ENCODE measurements at regions not wholly inside any gene's neighbourhood (a gene's known extent, or its start where the extent isn't known, plus 50 kb on each side); places are given as distances from the start of the nearest gene placed in this dataset.

DNA sequence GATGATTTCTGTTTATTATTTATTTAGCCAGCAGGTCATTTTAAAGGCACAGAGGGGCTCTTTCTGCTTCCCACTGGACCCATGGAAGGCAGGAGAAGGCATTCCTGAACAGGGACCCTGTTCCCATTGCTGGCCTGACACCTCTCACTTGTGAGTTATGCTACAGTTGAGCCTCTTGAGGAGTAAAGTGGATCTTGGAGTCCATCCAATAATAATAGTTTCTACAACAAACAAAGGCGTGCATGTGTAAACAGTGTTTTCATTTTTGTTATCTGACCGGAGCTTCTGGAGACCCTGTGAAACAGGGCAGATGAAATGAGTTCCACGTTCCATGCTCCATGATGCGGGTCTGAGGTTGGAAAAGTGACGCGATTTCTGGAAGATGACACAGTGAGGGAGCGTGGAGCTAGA, 127.3 kb upstream of the HABP2 start:
- H3K4me3 ChIP-seq (ENCODE audit: low read length) = no peak overlapping the region
- no peak for DNase-seq (ENCODE audit: low read depth, low spot score)

DNA sequence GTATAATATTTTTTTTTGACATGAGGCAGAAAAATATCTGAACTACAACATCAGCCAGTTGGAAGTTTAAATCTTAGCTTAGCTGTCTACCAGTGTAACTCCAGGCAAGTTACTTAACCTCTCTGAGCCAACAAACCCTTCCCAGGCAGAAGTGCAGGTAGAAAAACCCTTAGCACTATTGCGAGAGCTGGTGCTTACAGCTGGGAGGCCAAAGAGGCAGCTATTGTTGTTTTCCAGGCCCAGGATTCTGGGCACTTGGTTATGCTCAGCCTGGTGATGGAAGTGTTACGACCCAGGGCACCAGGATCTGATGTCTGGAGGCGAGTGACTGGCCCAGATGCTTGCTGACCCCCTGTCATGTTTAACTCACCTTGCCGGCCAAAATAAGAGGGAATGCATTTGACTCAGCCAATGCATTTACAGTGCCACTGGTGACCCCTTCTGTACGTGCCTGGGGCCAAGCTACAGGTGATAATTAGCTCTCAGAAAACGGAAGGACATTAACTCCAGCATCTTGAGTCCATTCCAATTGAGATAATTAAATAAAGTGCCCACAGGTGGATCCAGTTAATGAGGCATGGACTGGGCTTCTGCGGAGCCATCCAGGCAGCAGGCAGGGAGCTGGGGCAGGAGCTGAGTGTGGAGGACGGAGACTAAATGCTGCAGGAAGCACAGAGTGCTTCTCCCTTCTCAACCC, 126.5 kb upstream of the HABP2 start:
- DNase-seq (ENCODE audit: low read depth, low spot score) = no peak
- H3K4me3 ChIP-seq (ENCODE audit: low read length) = no peak overlapping the region

DNA sequence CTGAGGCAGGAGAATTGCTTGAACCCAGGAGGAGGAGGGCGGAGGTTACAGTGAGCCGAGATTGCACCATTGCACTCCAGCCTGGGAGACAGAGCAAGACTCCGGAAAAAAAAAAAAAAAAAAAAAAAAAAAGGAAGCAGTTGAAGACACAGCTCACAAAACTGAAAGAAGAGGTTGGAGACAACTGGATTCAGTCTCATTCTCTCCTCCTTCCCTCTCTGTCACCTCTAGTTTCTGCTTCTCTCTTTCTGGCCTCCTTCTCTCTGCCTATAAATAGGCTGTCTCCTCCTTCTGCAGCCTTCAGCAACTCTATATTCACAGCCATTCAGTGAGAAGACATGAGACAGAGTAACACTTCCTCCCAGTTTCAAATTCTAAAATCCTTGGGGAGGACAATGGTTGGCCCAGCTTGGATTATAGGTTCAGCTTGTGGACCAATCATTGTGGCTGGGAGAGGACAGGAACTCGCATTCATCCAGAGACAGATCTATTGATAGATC, 125.6 kb upstream of the HABP2 start:
- H3K4me3 ChIP-seq (ENCODE audit: low read length) = no peak overlapping the region
- DNase-seq (ENCODE audit: low read depth, low spot score) = no peak

DNA sequence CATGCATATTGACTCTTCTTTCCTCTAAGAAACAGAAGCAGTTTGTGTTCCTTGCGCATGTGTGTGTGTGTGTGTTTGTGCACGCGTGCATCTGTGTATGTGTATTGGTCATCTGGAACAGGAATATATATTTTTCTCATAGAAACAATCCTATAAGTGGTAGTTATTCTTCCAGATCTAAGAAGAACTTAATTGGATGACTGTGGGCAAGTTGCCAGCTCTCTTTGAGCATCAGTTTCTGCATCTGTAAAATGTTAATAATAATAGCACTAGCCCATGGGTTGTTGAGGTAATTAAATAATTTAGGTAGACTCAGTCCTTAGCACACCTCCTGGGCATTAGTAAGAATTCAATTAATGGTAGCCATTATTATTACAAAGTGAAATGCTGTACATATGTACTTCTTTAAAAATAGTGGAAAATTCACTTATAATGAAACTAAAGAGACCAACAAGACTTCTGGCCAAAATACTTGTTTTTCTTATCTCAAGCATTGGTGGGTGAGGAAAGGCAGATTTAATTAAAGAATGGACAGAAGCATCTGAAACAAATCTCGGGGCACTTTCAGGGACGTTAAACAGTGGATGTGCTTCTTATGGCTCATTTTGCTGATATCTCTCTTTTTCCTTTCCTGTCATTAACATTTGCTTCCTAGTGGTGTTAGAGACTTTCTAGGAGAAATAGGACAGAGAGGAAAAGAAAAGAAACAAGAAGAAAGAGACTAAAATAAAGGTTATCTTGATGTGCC, 124.9 kb upstream of the HABP2 start:
- no peak overlapping the region for H3K4me3 ChIP-seq (ENCODE audit: low read length)
- DNase-seq (ENCODE audit: low read depth, low spot score) = no peak

DNA sequence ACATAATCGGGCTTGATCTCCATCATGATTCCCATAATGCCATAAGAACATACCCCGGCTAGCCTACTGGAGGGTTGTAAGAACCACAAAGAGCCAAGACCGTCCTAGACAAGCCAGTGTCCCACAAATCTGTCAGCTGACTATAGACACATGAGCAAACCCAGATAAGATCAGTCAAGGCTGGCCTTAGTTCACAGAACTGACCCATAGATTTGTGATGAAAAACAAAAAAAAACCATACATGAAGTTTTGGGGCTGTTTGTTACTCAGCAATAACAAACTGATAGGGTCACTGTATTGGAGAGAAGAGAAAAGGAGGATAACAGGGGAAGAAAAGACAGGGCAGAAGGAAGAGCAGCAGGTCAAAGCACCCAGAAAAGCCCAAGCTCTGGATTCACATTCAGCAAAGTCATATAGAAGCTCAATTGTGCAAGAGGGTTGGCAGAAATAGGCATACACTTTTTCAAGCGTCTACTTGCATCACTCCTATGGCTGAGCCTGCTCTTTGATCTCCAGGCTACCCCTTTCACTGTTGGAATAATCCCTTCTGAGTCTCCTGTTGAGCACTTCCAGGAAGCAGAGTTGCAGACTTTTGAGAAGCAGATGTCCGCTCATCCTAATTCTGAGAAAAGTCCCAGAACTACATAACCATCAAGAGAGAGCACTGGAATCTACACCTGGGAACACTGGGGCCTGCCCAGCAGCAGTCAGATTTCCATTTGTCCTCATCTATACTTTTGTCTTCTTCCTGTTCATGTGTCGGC, 122.0 kb upstream of the HABP2 start:
- no peak for DNase-seq (ENCODE audit: low read depth, low spot score)

GRCh38 chr10:113431398-113432160, 121.3 kb upstream of the HABP2 start:
- H3K4me3 ChIP-seq (ENCODE audit: low read length) = no peak overlapping the region
- no peak for DNase-seq (ENCODE audit: low read depth, low spot score)

More for the DNA sequence above, 122.0 kb upstream of the HABP2 start:
- no peak overlapping the region for H3K4me3 ChIP-seq (ENCODE audit: low read length)

DNA sequence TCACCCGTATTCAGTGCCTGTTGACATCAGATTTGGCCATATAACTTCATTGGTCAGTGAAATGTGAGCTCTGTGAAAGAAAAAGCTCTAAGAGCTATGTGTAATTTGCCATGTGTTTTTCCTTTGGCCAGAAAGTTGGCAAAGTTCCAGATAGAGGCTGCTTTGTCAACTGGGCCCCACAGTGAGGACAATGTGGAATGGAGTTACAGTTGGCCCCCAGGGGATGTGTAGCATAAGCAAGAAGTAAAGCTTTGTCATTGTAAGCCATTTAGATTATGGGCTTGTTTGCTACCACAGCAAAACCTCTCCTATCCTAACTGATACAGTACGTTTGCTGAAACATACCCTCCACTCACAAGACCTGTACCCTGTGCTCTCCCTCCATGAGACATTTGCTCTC, 119.1 kb upstream of the HABP2 start:
- DNase-seq (ENCODE audit: low read depth, low spot score) = no peak

GRCh38 chr10:113434315-113434714, 118.5 kb upstream of the HABP2 start:
- H3K4me3 ChIP-seq (ENCODE audit: low read length) = no peak overlapping the region
- DNase-seq (ENCODE audit: low read depth, low spot score) = no peak

More for the DNA sequence above, 119.1 kb upstream of the HABP2 start:
- no peak overlapping the region for H3K4me3 ChIP-seq (ENCODE audit: low read length)

DNA sequence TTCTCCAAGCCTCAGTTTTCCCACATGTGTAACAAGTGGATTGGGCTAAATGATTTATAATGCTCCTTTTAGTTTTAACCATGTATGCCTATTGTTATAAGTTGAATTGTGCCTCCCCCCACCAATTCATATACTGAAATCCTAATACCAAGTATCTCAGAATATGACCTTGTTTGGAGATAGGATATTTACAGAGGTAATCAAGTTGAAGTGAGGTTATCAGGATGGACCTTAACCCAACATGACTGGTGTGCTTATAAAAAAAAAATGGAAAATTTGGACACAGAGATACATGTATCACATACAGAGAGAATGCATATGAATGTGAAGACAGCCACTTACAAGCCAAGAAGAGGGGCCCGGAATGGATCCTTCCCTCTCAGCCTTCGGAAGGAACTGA, 117.9 kb upstream of the HABP2 start:
- no peak for DNase-seq (ENCODE audit: low read depth, low spot score)
- H3K4me3 ChIP-seq (ENCODE audit: low read length) = no peak overlapping the region

DNA sequence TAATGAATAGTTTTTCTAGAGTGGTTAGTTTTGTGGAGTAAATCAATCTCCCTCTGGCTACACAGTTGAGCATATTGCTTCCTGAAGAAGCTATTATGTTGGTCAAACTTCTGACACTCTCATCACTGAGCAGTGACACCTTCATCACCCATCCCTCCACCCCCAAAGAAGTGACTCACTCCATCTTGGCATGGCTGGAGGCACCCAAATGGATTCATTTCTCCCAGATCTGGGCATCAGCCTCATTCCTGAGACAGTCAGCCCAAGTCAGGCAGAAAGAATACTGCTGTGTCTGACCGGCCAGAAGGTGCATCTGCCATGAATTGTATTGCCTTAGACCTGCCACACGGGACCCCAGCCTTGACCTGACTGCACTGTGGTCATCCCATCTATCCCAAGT, 117.0 kb upstream of the HABP2 start:
- DNase-seq (ENCODE audit: low read depth, low spot score) = no peak
- H3K4me3 ChIP-seq (ENCODE audit: low read length) = no peak overlapping the region

DNA sequence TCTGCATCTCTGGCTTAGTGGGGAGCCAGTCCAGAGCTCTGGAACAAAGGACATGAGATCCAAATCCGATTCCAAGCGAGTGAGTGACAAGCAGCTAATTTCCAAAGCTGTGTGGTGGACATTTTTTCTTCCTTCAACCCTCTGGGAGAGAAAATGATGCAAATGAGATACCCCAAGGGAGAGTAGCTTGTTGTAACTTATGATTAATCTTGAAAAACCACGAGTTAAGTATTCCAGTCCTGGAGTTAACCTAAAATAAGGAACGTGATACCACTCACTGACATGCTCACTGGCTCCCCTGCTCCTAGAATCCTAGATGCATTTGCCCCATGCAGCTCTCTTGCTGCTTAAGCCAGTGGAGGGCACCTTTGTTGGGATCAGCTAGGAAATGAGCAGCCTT, 116.0 kb upstream of the HABP2 start:
- H3K4me3 ChIP-seq (ENCODE audit: low read length) = no peak overlapping the region
- no peak for DNase-seq (ENCODE audit: low read depth, low spot score)

DNA sequence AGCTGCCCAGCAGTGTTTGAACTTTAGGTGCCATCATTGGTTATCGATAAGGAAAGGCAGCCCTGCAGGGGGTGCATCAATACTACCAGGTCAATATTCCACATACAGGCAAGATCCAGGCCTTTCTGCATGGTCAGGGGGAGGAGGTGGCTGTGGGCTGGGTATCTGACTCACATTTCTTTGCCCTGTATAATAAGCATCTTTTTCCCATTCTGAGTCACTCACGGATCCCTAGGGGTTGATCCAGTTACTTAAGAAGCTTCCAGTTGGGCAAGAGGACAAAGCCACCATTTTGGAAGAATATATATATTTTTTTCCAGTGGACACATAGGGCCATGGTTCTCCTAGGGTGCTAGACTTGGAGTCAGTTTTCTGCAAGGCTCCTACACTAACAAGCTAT, 114.2 kb upstream of the HABP2 start:
- no peak overlapping the region for H3K4me3 ChIP-seq (ENCODE audit: low read length)
- no peak for DNase-seq (ENCODE audit: low read depth, low spot score)

DNA sequence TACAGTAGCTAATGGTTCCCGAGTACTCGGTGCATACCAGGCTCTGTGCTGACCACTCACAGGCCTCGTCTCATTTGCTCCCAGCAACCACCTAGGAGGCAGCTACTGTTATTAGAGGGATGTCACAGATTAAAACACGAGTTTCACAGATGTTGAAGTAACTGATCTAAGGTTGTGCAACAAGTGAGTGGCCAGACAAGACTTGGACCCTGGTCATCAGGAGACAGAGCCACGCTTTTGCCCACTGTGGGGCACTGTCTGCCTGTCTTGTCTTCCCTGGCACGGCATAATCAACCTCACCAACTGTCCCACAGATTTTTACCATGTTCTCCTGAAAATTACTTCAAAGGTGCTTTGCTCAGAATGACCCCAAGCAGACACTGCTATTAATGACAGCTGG, 111.6 kb upstream of the HABP2 start:
- H3K4me3 ChIP-seq (ENCODE audit: low read length) = no peak overlapping the region
- DNase-seq (ENCODE audit: low read depth, low spot score) = no peak

- no peak overlapping the region for H3K4me3 ChIP-seq (ENCODE audit: low read length)
- no peak for DNase-seq (ENCODE audit: low read depth, low spot score)
Measured at GRCh38 chr10:113441686-113442270, 111.1 kb upstream of the HABP2 start.

GRCh38 chr10:113442336-113442735, 110.5 kb upstream of the HABP2 start:
- no peak overlapping the region for H3K4me3 ChIP-seq (ENCODE audit: low read length)
- DNase-seq (ENCODE audit: low read depth, low spot score) = no peak

GRCh38 chr10:113443141-113443925, 109.5 kb upstream of the HABP2 start:
- no peak for DNase-seq (ENCODE audit: low read depth, low spot score)
- H3K4me3 ChIP-seq (ENCODE audit: low read length) = no peak overlapping the region

GRCh38 chr10:113444766-113445365, 108.0 kb upstream of the HABP2 start:
- no peak for DNase-seq (ENCODE audit: low read depth, low spot score)
- no peak overlapping the region for H3K4me3 ChIP-seq (ENCODE audit: low read length)

- DNase-seq (ENCODE audit: low read depth, low spot score) = no peak
- H3K4me3 ChIP-seq (ENCODE audit: low read length) = no peak overlapping the region
Measured at GRCh38 chr10:113445736-113446135, 107.1 kb upstream of the HABP2 start.
